NAMALWA (cell line): ENCODE measurements at regions not wholly inside any gene's neighbourhood (a gene's known extent, or its start where the extent isn't known, plus 50 kb on each side); places are given as distances from the start of the nearest gene placed in this dataset.
A peak's percentile ranks its signal among the peaks of the same experiment; 100 is the strongest.
"Not testable (repeated sequence)": the region's sequence is repeated elsewhere in the genome, so short reads cannot be mapped to it uniquely, and the experiment has no call there.

Experiments used
- DNase-seq: peaks from one replicate; pipeline ENCODE4 v3.0.0-alpha.2; 2015; ENCODE audit warnings: low spot score

DNA sequence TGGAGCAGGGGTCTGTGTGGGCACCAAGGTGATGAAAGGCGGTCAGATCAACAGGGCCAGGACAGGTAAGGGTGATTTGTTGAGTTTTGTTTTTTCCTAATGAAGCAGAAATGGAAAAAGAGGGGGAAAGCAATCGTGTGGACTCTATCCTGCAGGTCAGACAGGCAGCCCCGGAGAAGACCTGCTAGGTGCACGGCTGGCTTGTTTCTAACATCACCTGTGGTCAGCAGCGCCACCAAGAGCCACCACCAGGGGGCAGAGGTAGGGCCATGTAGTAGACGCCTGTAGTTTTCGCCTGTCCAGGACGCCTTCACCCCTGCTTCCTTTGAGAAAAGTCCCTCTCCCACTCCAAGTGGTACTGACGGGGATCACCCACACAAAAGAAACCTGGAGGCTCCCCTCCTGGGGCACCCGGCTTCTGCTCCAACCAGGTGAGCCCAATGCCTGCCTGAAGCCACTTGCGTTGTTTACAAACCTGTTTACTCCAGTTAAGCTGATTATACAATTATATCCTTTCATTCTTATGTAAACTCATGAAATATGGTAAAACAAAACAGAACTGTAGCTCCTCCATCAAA is 54.2 kb upstream of the SEC14L1 start:
- peak; percentile 76 for DNase-seq

DNA sequence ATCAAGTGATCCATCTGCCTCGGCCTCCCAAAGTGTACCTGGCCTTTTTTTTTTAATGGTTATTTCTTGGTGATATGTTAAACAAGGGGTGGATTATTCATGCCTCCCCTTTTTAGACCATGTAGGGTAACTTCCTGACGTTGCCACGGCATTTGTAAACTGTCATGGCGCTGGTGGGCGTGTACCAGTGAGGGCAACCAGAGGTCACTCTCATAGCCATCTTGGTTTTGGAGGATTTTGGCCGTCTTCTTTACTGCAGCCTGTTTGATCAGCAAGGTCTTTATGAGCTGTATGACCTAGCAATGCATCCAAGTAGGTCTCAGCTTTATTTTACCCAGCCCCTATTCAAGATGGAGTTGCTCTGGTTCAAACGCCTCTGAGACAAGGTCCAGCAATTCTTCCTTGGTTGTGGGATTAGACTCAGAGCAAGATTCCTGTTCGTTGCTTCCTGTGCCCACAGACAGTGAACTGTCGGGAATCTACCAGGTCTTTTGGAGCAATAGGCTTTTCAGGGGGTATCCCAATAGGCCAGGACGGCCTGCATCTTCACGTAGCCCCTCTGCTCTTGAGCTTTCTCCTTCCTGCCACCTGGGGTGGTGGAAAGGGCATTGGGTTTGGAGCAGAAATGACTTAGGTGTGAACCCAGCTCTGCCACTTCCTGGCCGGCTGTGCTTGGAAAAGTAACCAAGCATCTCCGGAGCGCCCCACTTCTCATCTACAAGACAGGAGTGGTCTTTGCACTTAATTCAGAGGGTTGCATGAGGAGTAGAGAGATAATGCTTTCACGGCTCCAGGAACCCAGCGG is 52.9 kb upstream of the SEC14L1 start:
- no peak for DNase-seq

DNA sequence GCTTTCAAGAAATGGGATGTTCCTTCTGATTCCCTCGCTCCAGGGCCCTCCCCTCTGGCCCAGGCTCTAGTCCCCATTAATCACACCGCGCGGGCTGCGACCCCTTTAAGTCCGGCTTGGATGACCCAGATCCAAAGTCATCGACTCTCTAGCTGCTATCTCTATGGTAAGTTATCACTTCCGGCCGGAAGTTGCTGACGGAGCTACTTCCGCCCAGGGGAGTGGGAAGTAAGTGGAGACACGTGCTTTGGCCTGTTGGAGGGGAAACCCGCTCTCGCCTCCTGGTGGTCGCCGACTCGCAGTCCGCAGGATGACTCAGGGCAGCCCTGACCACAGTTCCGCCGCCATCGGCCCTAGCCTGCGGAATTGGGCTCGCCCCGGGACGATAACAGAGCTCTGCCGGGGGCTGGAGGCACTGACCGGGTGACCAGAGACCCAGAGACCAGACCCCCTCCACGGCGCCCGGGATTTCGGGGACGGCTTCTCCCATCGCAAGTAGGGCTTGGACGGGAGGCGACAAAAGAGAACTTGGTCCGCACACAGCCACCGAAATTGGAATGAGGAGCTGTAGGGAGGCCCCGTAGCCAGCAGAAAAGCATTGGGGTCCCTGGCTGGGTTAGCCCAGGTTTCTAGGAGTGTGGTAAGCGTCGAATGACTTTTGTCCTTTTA is 52.2 kb upstream of the SEC14L1 start:
- DNase-seq, result peak; percentile 97

DNA sequence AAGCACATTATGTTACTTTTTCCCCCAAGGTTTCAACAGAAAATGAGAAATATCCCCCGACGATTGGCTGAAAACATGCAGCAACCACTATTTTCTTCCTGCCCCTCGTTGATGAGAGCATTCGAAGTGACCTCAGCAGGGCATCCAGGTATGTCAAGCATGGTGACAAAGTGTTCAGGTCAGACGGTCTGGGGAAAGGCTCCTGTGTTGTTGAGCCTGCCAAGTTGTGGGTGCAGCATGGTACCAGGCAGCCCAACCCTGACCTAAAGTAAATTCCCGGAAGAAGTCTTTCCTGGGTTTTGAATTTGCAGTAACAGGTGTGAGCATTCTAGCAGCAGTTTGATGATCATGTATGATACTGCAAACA is 51.7 kb upstream of the SEC14L1 start:
- DNase-seq, result peak; percentile 38

DNA sequence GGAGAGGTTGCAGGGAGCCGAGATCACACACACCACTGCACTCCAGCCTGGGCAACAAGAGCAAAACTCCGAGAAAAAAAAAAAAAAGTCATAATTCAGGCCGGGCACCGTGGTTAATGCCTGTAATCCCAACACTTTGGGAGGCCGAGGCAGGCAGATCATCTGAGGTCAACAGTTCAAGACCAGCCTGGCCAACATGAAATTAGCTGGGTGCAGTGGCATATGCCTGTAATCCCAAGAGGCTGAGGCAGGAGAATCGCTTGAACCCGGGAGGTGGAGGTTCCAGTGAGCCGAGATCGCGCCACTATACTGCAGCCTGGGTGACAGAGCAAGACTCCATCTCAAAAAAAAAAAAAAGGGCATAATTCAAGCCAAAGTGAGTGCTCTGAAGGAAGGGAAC is 50.8 kb upstream of the SEC14L1 start:
- DNase-seq, result not testable (repeated sequence)

DNA sequence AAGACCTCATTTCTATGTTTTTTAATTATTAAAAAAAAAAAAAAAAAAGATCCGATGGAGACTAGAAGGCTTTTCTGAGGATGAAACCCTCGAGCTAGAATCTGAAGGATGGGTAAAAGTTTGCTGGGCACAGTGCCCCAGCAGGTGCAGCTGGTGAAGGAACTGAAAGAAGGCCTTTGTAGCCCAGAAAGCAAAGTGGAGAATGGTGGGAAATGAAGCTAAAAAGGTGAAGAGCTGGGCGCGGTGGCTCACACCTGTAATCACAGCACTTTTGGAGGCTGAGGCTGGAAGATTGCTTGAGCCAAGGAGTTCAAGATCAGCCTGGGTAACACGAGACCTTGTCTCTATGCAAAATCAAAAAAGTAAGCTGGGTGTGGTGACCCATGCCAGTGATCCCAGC is 50.3 kb upstream of the SEC14L1 start:
- DNase-seq, result no peak
